Osteoblast (primary cell): ENCODE measurements at regions not wholly inside any gene's neighbourhood (a gene's known extent, or its start where the extent isn't known, plus 50 kb on each side); places are given as distances from the start of the nearest gene placed in this dataset.

Experiments
- DNase-seq: peaks from one replicate; pipeline ENCODE4 v3.0.0; 2011; ENCODE audit warnings: low spot score, mixed read lengths; ENCODE audit not compliant: insufficient read length; ENCODE audit errors: missing footprints
- H2AFZ ChIP-seq: 2 replicates; pipeline ENCODE4 v1.6.0; 2011; ENCODE audit warnings: mild to moderate bottlenecking, low read length
- H3K27ac ChIP-seq: 2 replicates; pipeline ENCODE4 v1.5.1; 2011; ENCODE audit warnings: mild to moderate bottlenecking, low read depth, low read length, moderate library complexity
- H3K27me3 ChIP-seq: 2 replicates; pipeline ENCODE4 v1.6.0; 2012; ENCODE audit warnings: mild to moderate bottlenecking, control low read depth, inconsistent platforms, low read length, moderate library complexity; ENCODE audit not compliant: insufficient read depth
- H3K36me3 ChIP-seq: 2 replicates; pipeline ENCODE4 v1.5.1; 2011; ENCODE audit warnings: mild to moderate bottlenecking, low read length, control low read depth, moderate library complexity; ENCODE audit not compliant: insufficient read depth
- H3K4me1 ChIP-seq: 2 replicates; pipeline ENCODE4 v1.5.1; 2011; ENCODE audit warnings: mild to moderate bottlenecking, low read length, control low read depth, moderate library complexity; ENCODE audit not compliant: insufficient read depth
- H3K4me2 ChIP-seq: 2 replicates; pipeline ENCODE4 v1.6.0; 2011; ENCODE audit warnings: mild to moderate bottlenecking, low read length; ENCODE audit not compliant: insufficient read depth
- H3K4me3 ChIP-seq: fragments of 200-600 bp; sonication (generic); 3 replicates; pipeline ENCODE4 v1.5.1; 2012; ENCODE audit warnings: mild to moderate bottlenecking, low read length, inconsistent platforms; ENCODE audit not compliant: insufficient read depth
- H3K79me2 ChIP-seq: 2 replicates; pipeline ENCODE4 v1.6.0; 2012; ENCODE audit warnings: mild to moderate bottlenecking, low read length, control low read depth, inconsistent platforms; ENCODE audit not compliant: insufficient read depth
- H3K9me3 ChIP-seq: 2 replicates; pipeline ENCODE4 v1.5.1; 2011; ENCODE audit warnings: low read depth, low read length, control low read depth
- H4K20me1 ChIP-seq: 2 replicates; pipeline ENCODE4 v1.6.0; 2012; ENCODE audit warnings: mild to moderate bottlenecking, low read length, control low read depth; ENCODE audit not compliant: insufficient read depth
- CTCF ChIP-seq: IDR thresholded peaks from 2 replicates; pipeline ENCODE4 v1.5.1; 2011; ENCODE audit warnings: mild to moderate bottlenecking, low read depth, low read length, moderate library complexity; ENCODE audit errors: extremely low read depth

- Histone ChIP-seq H3K36me3 (no peaks in the 10 kb centered on the region), H4K20me1 (no peaks in the 10 kb centered on the region), H3K27ac (no peak overlapping the region), H3K27me3 (no peaks in the 10 kb centered on the region), H3K4me3 (no peak overlapping the region), H3K4me1 (no peaks in the 10 kb centered on the region), H2AFZ (no peak overlapping the region), H3K79me2 (no peaks in the 10 kb centered on the region), H3K4me2 (no peak overlapping the region), H3K9me3 (no peaks in the 10 kb centered on the region)
- no peak for DNase-seq
- TF ChIP-seq CTCF = no peak
Measured at GRCh38 chr5:20050262-20050661, 62.3 kb upstream of the CDH18 start.

DNA sequence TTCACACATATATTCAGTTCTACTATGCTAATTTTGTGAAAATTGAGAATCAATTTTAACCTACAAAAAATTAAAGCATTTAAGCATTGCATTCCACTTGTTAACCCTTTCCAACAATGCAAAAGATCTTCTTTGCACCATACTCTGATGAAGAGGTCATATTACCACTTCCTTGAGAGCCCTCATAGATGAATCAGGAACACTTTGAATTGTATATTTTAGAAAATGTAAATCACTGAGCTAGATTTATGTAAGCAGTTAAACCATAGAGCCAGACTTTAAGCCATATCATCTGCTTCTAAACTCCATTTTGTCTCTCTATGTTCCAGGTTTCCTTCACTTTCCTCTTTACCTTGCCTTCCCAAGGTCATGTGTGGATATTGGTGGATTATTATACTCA, 56.5 kb upstream of the CDH18 start:
- no peaks in the 10 kb centered on the region for H3K9me3 ChIP-seq
- no peaks in the 10 kb centered on the region for H3K79me2 ChIP-seq
- no peak for DNase-seq
- no peaks in the 10 kb centered on the region for H3K36me3 ChIP-seq
- no peak overlapping the region for H3K4me3 ChIP-seq
- H3K4me2 ChIP-seq = no peak overlapping the region
- no peak for TF ChIP-seq CTCF
- no peaks in the 10 kb centered on the region for H3K27me3 ChIP-seq
- H3K4me1 ChIP-seq = no peaks in the 10 kb centered on the region
- H2AFZ ChIP-seq = no peak overlapping the region
- no peaks in the 10 kb centered on the region for H4K20me1 ChIP-seq
- no peak overlapping the region for H3K27ac ChIP-seq

- Histone ChIP-seq H4K20me1 (no peaks in the 10 kb centered on the region), H3K4me2 (no peak overlapping the region), H3K36me3 (no peaks in the 10 kb centered on the region), H3K27ac (no peak overlapping the region), H3K79me2 (no peaks in the 10 kb centered on the region), H3K9me3 (no peaks in the 10 kb centered on the region), H3K4me1 (no peaks in the 10 kb centered on the region), H3K4me3 (no peak overlapping the region), H3K27me3 (no peaks in the 10 kb centered on the region), H2AFZ (no peak overlapping the region)
- no peak for TF ChIP-seq CTCF
- DNase-seq = no peak
Measured at GRCh38 chr5:20041326-20042274, 53.6 kb upstream of the CDH18 start.

DNA sequence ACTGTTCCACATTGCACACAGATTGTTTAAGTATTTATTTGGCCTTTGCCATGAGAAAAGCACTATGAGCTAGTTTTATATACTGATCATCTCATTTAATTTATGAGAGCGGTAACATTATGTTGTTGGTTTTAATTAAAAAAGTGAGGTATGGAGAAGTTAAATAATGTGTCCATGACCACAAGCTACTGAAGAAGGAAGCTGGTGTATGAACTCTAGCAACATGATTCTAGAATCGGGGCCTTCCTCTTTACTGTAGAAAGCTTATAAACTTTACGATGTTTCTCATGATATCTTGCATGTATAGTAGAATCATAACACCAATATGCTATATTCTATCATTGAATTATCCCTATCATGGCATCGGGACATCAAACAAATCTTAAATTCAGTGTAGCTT, 52.9 kb upstream of the CDH18 start:
- Histone ChIP-seq H3K36me3 (no peaks in the 10 kb centered on the region), H2AFZ (no peak overlapping the region), H3K9me3 (no peaks in the 10 kb centered on the region), H3K79me2 (no peaks in the 10 kb centered on the region), H3K4me1 (no peaks in the 10 kb centered on the region), H3K27me3 (no peaks in the 10 kb centered on the region), H3K27ac (no peak overlapping the region), H4K20me1 (no peaks in the 10 kb centered on the region), H3K4me3 (no peak overlapping the region), H3K4me2 (no peak overlapping the region)
- no peak for TF ChIP-seq CTCF
- no peak for DNase-seq
